ENCODE measurements at regions not wholly inside any gene's neighbourhood (a gene's known extent, or its start where the extent isn't known, plus 50 kb on each side); places are given as distances from the start of the nearest gene placed in this dataset.

DNA sequence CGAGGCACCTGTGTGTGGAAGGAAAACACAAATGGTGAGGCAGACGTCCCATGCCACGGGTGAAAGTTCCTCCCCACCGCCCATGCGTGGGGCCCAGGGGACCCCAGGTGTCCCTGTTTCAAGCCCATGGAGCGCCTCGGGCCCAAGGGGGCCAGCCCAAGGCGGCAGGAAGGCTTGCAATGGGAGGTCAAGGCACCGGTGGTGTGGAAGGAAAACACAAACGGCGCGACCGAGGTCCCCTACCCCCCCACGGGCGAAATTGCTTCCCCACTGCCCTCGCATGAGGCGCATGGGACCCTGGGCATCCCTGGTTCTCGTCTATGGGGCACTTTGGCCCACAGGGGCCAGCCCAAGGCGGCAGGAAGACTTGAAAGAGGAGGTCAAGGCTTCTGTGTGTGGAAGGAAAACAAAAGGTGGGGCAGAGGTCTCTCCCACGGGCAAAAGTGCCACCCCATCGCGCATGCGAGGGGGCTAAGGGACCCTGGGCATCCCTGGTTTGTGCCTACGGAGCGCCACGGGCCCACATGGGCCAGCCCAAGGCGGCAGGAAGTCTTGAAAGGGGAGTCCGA, 379.4 kb downstream of the ALG10 start:
- Histone ChIP-seq H3K9me3 (replicated peaks; ENCODE audit: control insufficient read depth, insufficient read depth, low read length) (peaks cover 3% of the 10 kb centered on the region), H4K20me1 (replicated peaks; ENCODE audit: control insufficient read depth, extremely low read depth, insufficient read depth, low read length) (no peaks in the 10 kb centered on the region), H2AFZ (ENCODE audit: low read depth, low read length) (no peak overlapping the region), H3K4me1 (ENCODE audit: control insufficient read depth, extremely low read depth, insufficient read depth, low read length) (no peaks in the 10 kb centered on the region), H3K4me2 (ENCODE audit: insufficient read depth, low read length) (no peak overlapping the region), H3K9me1 (replicated peaks; ENCODE audit: control insufficient read depth, extremely low read depth, insufficient read depth, low read length) (no peaks in the 10 kb centered on the region), H3K4me3 (replicated peaks in 1 of 3; ENCODE audit: insufficient read depth in 1 of 3, low read depth in 1 of 3, low read length in 3 of 3) (no peak overlapping the region), H3K27me3 (ENCODE audit: control insufficient read depth in 2 of 2, insufficient read depth in 2 of 2, low read length in 2 of 2) (no peaks in the 10 kb centered on the region), H3K79me2 (ENCODE audit: control insufficient read depth, insufficient read depth, low read length) (no peaks in the 10 kb centered on the region), H3K9ac (replicated peaks; ENCODE audit: extremely low read depth, insufficient read depth, low read length) (no peak overlapping the region), H3K36me3 (ENCODE audit: control insufficient read depth in 2 of 2, extremely low read depth in 1 of 2, insufficient read depth in 2 of 2, low read length in 2 of 2) (no peaks in the 10 kb centered on the region), H3K27ac (ENCODE audit: insufficient read depth, low read depth, low read length) (no peak overlapping the region)
- DNase-seq (ENCODE audit: low read depth, low spot score) = no peak
- no peak for FAIRE-seq
- TF ChIP-seq FOS (IDR thresholded peaks at IDR 0.05; ENCODE audit: borderline replicate concordance, insufficient read depth, low read length) (no peak), POLR2AphosphoS5 (IDR thresholded peaks at IDR 0.05; ENCODE audit: insufficient read depth, low read depth, low read length) (no peak), JUN (IDR thresholded peaks at IDR 0.05; ENCODE audit: borderline replicate concordance, insufficient read depth, insufficient read length, low read depth) (no peak), MYC (IDR thresholded peaks at IDR 0.05; ENCODE audit: low read depth, low read length) (no peak), EZH2 (IDR thresholded peaks at IDR 0.05; ENCODE audit: borderline replicate concordance, low read depth, low read length, severe bottlenecking) (no peak), POLR2A (IDR thresholded peaks at IDR 0.05; ENCODE audit: low read depth, low read length) (no peak), GATA2 (IDR thresholded peaks at IDR 0.05; ENCODE audit: insufficient read depth, insufficient read length, low read depth, low read length) (no peak)
- TF ChIP-seq, protein P1, sequence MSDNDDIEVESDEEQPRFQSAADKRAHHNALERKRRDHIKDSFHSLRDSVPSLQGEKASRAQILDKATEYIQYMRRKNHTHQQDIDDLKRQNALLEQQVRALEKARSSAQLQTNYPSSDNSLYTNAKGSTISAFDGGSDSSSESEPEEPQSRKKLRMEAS (IDR thresholded peaks at IDR 0.05; ENCODE audit: insufficient read depth, insufficient read length) = no peak
- TF ChIP-seq, protein P2, sequence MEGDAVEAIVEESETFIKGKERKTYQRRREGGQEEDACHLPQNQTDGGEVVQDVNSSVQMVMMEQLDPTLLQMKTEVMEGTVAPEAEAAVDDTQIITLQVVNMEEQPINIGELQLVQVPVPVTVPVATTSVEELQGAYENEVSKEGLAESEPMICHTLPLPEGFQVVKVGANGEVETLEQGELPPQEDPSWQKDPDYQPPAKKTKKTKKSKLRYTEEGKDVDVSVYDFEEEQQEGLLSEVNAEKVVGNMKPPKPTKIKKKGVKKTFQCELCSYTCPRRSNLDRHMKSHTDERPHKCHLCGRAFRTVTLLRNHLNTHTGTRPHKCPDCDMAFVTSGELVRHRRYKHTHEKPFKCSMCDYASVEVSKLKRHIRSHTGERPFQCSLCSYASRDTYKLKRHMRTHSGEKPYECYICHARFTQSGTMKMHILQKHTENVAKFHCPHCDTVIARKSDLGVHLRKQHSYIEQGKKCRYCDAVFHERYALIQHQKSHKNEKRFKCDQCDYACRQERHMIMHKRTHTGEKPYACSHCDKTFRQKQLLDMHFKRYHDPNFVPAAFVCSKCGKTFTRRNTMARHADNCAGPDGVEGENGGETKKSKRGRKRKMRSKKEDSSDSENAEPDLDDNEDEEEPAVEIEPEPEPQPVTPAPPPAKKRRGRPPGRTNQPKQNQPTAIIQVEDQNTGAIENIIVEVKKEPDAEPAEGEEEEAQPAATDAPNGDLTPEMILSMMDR (IDR thresholded peaks at IDR 0.05; ENCODE audit: extremely low read depth in 1 of 2, insufficient read depth in 1 of 2, low read depth in 1 of 2, low read length in 2 of 2) = no peak
- CTCF ChIA-PET = no interaction called here
- POLR2A ChIA-PET = no interaction called here
- BruUV-seq (replicated peaks) = no TSS peak
- intact Hi-C loops (cut with micrococcal nuclease) = no loop called here
- dilution Hi-C loops (cut with MboI; ENCODE audit: extremely low pct_ligation_motif_present, low sequenced_read_pairs) = no loop called here
